H7 (cell line): ENCODE measurements at regions not wholly inside any gene's neighbourhood (a gene's known extent, or its start where the extent isn't known, plus 50 kb on each side); places are given as distances from the start of the nearest gene placed in this dataset.

Experiments used
- DNase-seq: peaks from one replicate; pipeline ENCODE4 v3.0.0; 2012
- H3K27me3 ChIP-seq: 2 replicates; pipeline ENCODE4 v1.6.0; 2011; ENCODE audit warnings: mild to moderate bottlenecking, low read length; ENCODE audit not compliant: control insufficient read depth, insufficient read depth
- H3K36me3 ChIP-seq: replicated peaks from 2 replicates; pipeline ENCODE4 v1.5.1; 2011; ENCODE audit warnings: low read length; ENCODE audit not compliant: control insufficient read depth, insufficient read depth
- H3K4me3 ChIP-seq: 2 replicates; pipeline ENCODE4 v1.5.1; 2011; ENCODE audit warnings: low read depth, mild to moderate bottlenecking, control low read depth, low read length, moderate library complexity; ENCODE audit not compliant: insufficient read depth

DNA sequence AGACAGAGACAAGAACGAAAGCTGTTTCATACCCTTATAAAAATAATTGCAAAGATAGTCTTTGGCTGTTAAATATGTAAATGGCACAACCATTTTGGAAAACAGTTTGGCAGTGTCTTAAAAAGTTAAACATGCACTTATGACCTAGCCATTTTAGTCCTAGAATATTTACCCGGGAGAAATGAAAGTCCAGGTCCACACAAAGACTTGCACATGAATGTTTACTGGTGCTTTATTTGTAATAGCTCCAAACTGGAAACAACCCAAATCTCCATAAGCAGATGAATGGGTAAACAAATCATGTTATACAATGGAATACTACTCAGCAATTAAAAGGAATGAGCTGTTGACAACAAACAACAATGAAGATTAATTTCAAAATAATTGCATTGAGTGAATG lies 380.4 kb downstream of the ETNK1 start:
- no peaks in the 10 kb centered on the region for H3K36me3 ChIP-seq
- no peak overlapping the region for H3K4me3 ChIP-seq
- no peaks in the 10 kb centered on the region for H3K27me3 ChIP-seq
- DNase-seq: no peak

DNA sequence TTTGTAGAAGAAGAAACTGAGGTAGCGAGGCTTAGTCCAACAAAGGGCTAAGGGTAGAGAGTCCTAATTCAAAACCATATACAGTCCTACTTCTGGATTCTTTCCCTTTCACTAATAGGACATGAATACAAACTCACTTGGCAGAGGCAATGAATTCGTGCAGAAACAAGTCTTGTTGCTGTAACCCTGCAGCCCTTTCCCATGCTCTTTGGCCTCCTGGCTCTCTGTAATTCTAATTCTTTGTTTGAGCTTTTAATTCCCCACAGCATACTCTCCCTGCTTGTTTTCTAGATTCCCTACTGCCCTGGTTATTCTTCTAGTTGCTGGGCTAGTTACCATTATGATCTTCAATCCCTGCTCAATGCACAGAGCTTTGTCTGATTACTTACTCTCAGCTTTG lies 381.4 kb downstream of the ETNK1 start:
- DNase-seq: no peak
- no peaks in the 10 kb centered on the region for H3K27me3 ChIP-seq
- no peak overlapping the region for H3K4me3 ChIP-seq
- H3K36me3 ChIP-seq: no peaks in the 10 kb centered on the region

DNA sequence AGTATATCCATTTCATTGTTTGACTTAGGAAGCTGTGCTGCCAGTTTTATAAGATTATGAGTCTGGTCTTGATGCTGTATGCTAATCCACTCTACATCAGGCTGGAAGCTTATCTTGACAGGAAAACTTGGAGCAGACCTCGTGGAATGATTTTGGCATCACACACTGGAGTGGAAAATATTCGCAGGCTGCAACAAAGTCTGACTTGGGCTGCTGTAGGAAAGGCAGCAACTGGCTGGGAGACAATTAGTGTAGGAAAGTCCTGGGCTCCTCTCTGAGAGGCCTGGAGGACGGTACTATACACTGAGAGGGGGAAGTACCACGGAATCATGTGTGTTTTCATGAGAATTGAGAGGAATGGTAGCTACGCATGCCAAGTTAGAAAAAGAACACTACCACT lies 383.7 kb downstream of the ETNK1 start:
- Histone ChIP-seq H3K4me3 (no peak overlapping the region), H3K36me3 (no peaks in the 10 kb centered on the region), H3K27me3 (no peaks in the 10 kb centered on the region)
- no peak for DNase-seq

DNA sequence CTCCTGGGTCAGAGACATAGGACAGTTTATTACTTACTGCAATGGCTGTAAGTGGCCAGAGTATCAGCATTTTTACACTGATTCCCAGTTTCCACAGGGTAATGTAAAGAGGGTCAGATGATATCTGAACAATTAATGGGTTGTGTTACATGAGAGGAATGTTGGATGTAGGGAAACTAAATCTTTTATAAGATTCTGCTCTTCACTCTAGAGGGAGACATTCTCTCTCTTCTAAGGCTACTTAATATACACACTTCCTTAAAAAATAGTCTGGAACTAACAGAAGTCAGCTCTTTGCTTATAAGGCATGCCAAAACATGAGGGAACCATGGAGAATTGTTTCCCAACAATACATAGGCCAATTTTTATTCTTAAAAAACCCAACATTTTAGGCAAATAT lies 389.8 kb downstream of the ETNK1 start:
- no peak for DNase-seq
- Histone ChIP-seq H3K36me3 (no peaks in the 10 kb centered on the region), H3K4me3 (no peak overlapping the region), H3K27me3 (no peaks in the 10 kb centered on the region)

DNA sequence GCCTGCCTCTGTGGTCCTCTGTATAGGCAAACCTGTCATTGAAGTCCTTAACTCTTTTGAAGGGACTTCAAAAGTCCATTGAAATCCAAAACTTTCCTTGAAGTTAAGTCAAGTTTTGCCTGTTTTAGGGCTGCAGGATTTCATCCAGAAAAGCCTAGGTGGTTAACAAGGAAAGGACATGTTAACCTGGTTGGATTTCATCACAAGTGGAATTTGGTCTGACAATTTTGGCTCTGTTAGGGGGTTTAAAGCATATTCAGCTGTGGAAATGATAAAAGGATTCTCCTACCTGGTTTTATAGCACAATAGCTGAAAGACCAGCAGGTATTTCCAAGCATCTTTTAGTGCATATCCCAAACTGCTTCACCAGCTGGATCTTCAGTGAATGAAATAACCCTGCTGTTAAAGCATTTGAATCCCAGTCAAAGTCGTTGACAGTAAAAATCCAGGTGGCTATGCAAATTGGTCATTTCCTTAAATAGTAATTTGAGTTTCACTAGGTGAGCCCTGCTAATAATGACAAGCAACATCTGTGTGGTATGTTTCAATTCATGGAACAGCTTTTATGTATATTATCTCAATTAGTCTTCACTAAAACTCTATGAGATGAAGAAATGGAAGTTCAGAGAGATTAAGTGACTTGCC lies 400.5 kb downstream of the ETNK1 start:
- H3K36me3 ChIP-seq: no peaks in the 10 kb centered on the region
- no peak overlapping the region for H3K4me3 ChIP-seq
- H3K27me3 ChIP-seq: no peaks in the 10 kb centered on the region
- no peak for DNase-seq

DNA sequence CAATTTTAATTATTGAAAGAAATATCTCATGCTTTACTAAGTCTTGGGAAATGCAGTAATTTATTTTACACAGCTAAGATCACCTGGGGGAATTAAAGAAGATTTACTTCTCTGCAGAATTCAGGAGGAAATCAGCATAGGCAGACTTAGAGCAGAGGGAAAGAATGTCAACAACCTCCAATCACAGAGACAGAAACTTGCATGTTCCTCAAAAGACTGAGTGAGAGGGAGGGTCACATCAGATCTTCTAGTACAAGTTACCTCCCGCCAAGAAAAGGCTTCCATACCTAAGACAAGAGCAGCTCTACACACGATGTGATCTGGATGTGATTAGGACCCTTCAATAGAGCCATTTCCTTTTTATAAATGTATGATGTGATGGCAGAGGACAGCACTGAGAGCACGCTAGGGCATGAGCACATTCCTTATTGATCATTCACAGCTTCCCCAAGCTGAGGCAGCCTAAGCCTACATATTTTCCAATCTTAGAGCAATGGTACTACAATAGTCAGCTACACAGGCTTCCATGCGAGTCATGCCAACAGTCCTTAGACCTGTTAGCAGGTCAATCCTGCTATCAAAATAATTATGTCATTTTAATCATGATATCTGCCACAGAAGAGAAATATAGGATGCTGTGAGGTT lies 403.3 kb downstream of the ETNK1 start:
- Histone ChIP-seq H3K4me3 (no peak overlapping the region), H3K27me3 (no peaks in the 10 kb centered on the region), H3K36me3 (no peaks in the 10 kb centered on the region)
- DNase-seq: no peak

DNA sequence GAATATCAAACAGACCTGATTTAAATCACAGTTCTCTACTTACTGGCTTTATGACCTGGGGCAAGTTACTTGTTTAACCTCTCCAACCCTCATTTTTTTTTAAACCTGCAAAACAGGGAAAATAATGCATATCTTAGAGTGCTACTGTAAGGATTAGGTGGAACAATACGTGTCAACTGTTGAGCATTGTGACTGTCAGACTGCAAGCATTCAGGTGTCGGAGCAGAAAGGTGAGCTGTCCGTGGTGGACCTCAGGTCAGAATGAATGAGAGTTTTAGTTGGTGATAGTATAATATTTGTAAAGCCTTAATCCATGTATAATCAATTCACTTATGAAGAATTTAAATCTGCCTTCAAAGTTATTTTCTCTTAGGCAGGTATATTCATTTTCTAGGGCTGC lies 404.2 kb downstream of the ETNK1 start:
- Histone ChIP-seq H3K27me3 (no peaks in the 10 kb centered on the region), H3K36me3 (no peaks in the 10 kb centered on the region), H3K4me3 (no peak overlapping the region)
- no peak for DNase-seq

DNA sequence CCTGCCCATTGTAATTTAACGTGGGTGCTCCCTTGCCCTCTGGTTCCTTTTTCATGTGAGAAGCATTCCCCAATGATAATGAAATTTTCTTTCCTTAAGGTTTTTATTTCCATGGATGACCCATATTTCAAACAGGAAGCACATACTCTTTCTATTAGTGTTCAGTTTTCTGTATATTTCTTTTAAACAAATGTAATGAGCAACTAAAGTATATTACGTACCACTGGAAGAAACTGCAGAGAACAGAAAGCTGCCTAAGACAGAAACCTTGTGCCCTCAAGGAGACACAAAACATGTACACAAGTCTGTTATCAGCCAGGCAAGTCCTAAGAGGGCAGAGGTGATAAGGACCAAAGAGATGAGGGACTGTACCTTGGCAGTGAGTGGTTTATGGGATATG lies 414.9 kb downstream of the ETNK1 start:
- H3K27me3 ChIP-seq: no peaks in the 10 kb centered on the region
- no peak overlapping the region for H3K4me3 ChIP-seq
- no peak for DNase-seq
- no peaks in the 10 kb centered on the region for H3K36me3 ChIP-seq

DNA sequence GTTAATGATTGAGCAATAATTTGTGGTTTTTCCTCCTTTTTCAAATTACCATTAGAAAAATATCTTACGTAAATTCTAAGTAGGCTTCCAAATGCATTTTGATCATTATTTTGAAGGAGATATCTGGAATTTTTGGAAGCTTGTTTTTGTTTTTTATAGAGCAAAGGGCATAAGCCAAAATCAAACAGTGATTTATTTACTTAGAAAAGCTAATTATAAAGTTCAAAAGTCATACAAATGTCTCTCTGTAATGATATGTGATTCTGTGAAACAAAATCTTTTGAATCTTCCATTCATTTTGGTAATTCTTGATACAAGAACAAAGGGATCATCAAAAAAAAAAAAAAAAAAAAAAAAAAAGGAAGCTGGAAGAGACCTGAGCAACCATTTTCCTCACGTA lies 416.8 kb downstream of the ETNK1 start:
- no peaks in the 10 kb centered on the region for H3K36me3 ChIP-seq
- DNase-seq: no peak
- no peak overlapping the region for H3K4me3 ChIP-seq
- no peaks in the 10 kb centered on the region for H3K27me3 ChIP-seq

DNA sequence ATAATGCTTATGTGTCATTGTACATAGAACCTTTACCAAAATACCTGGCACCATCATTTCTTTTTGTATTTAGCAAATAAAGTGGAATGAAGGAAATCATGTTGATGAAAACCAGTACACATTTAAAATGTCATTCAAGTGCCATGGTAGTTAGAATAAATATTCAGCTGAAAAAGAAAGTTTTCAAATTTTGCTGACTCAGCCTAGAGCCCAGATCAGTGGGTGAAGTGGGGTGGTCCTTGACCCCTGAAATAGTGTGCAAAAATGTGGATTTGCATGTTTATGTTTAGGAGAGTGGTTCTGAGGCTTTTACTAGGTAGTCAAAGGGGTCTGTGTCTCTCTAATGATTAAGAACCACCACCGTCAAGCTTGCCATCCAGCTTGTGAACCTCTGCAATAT lies 418.7 kb downstream of the ETNK1 start:
- no peaks in the 10 kb centered on the region for H3K27me3 ChIP-seq
- no peak for DNase-seq
- H3K36me3 ChIP-seq: no peaks in the 10 kb centered on the region
- no peak overlapping the region for H3K4me3 ChIP-seq

DNA sequence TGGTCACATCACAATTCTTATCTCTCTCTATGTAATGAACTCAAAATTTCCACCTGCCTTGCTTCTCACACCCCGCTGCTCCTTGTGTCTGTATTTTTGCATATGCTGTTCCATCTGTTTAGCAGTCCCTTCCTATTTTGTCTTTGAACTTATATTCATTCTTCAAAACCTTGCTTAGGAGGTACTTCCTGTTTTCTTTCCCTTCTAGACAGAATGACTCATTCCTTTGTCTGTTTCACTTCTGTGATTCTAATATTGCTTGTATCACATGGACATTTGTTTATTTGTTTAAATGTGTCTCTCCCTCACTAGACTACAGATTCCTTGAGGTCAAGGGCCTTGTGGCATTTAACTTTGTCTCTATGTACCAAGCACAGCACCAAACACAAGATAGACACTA lies 424.2 kb downstream of the ETNK1 start:
- no peak for DNase-seq
- Histone ChIP-seq H3K36me3 (no peaks in the 10 kb centered on the region), H3K4me3 (no peak overlapping the region)

DNA sequence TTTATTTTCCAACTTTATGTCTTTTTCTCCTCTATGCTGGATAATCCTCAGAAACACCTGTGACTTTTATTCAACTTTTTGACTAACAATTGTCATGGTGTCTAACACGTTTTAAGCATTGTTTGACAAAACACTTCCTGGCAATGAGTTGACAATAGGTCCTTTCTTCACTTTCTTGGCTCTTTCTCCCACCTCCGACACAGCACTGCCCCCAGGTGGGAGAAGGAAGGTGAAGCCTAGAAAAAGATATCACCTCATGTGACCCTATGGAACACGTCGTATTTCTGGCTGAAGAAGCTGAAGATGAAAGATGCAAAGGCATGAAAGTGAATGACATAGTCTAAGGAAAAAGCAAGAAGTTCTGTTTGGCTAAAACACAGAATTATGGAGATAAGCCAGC lies 430.0 kb downstream of the ETNK1 start:
- no peaks in the 10 kb centered on the region for H3K36me3 ChIP-seq
- H3K4me3 ChIP-seq: no peak overlapping the region
- DNase-seq: peak; percentile 13
- H3K27me3 ChIP-seq: no peaks in the 10 kb centered on the region

More for the DNA sequence above, 424.2 kb downstream of the ETNK1 start:
- H3K27me3 ChIP-seq: no peaks in the 10 kb centered on the region

DNA sequence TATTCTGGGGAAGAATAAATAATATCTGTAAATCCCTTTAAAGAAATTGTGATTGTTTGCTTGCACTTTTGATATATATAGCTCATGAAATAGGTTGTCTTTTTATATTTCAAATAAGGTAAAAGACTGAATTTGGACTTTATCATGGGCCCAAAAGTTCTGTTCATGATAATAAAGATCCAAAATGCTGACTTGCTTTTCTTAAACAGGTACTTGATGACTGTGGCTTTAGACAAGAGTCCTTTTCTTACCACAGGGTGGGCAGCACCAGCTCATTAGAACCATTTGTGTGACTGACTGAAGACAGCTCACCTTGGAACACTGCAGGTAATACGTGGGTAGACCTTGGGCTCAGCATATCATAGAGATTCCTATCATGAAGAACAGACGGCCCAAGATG lies 432.6 kb downstream of the ETNK1 start:
- no peak for DNase-seq
- no peak overlapping the region for H3K4me3 ChIP-seq
- no peaks in the 10 kb centered on the region for H3K36me3 ChIP-seq
- H3K27me3 ChIP-seq: no peaks in the 10 kb centered on the region

DNA sequence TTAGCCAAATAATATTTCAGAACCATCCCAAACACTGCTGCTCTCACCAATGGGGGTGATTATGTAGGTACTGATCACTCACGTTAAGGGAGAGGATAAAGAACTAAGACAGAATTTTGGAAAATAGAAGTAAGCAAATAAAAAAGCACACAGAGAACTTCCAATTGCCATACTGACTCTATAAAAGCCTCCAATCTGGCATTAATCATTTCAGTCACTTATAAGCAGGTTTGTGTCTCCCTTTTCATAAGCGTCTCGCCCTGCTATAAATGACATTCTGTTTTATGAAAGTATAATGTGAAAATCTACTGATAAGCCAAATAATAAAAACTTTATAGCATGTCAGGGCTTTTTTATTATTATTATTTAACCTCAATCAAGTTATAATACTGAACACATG lies 435.2 kb downstream of the ETNK1 start:
- DNase-seq: no peak
- Histone ChIP-seq H3K4me3 (no peak overlapping the region), H3K36me3 (no peaks in the 10 kb centered on the region), H3K27me3 (no peaks in the 10 kb centered on the region)

DNA sequence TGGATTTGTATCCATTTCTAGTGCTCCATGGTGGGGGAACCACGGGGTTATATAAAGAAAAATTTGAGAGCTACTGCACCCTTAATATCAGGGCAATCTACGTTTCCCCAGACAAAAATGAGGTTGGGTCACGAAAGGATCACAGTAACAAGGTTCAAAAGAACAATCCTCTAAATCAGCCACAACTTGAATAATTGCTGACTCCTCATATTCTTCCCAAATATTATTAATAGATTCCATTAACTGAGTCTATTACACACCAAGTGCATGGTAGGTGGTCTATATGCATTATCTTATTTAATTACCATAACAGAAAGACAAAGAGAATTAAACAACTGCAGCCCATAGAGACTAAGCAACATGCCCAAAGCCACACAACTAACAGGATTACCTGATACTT lies 438.2 kb downstream of the ETNK1 start:
- no peaks in the 10 kb centered on the region for H3K27me3 ChIP-seq
- H3K4me3 ChIP-seq: no peak overlapping the region
- no peak for DNase-seq
- no peaks in the 10 kb centered on the region for H3K36me3 ChIP-seq

DNA sequence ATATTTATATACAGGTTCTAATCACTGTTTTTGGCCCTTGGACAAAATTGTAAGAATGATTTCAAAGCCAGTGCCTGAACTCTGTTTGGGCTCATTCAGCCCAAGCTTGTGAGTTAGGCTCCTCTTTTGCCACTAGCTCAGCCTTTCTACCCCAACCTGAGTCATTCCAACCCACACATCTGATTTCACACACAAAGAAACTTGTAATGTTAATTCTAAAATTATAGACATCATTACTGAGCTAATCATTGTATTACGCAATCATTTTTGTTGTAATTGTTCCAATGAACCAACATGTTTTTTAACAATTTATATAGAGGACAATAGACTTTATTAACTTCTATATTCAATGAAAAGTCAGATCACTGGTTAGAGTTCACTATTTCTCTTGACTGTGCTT lies 441.1 kb downstream of the ETNK1 start:
- no peak overlapping the region for H3K4me3 ChIP-seq
- DNase-seq: no peak
- H3K27me3 ChIP-seq: no peaks in the 10 kb centered on the region
- no peaks in the 10 kb centered on the region for H3K36me3 ChIP-seq
